ENCODE measurements at regions not wholly inside any gene's neighbourhood (a gene's known extent, or its start where the extent isn't known, plus 50 kb on each side); places are given as distances from the start of the nearest gene placed in this dataset.
"Not testable (repeated sequence)": the region's sequence is repeated elsewhere in the genome, so short reads cannot be mapped to it uniquely, and the experiment has no call there.

DNA sequence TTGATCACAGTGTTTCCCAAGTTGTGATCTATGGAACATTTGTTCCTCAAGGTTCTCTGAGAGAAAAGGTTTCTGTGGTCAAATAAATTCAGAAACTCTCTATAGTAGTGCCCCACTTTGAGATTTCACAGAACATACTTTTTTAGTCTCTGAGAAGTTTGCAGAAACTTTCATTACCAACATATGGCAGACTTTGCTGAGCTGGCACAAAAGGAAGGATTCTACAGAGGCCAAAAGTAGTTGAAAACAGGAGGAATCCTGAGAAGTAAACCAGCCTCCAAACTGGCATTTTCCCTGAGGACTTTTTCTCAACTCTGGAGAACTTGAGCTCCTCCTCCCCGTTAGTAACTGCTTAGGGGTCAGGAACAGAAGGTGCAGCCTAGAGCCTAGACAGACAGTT lies 117.8 kb upstream of the ESX1 start:
- DNase-seq, result no peak

DNA sequence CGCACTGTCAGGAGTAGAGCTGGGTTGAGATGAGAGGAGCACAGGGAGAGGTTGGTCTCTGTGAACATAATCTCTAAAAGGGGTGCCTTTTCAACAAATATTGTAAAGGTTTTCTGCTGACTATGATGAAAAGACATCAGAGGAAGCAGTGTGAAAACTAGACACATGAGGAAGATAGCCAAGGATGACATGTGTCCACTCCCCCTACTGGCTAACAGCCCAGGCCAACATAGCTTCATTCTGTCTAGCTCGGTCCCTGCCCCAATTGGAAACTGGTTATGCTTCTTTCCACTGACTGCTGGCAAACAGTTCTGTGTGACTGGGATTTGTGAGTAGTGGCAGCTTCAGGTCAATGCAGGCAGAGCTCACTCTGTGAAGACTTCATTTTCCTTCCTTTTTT lies 115.4 kb upstream of the ESX1 start:
- DNase-seq, result no peak

DNA sequence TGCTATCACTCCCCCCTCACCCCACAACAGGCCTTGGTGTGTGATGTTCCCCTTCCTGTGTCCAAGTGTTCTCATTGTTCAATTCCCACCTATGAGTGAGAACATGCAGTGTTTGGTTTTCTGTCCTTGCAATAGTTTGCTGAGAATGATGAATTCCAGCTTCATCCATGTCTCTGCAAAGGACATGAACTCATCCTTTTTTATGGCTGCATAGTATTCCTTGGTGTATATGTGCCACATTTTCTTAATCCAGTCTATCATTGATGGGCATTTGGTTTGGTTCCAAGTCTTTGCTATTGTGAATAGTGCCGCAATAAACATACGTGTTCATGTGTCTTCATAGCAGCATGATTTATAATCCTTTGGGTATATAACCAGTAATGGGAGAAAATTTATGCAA lies 106.0 kb upstream of the ESX1 start:
- not testable (repeated sequence) for DNase-seq

DNA sequence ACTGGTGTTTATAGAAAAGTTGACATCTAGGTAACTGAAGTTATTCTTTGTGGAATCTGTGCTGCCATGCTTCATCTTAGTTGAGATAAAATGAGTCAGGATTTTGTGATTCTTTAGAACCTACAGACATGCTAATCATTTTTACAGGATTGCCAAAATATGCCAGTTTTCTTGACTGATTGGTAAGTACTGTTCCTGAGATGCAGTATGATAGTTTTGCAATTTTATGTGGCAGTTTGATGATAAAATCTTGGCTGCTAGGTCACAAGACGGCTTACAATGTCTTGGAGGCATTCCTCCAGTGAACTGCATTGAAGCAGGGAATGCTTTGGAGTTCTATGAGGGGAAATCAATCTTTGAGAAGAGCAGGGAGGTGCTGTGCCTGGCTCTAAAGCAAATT lies 104.4 kb upstream of the ESX1 start:
- DNase-seq, result no peak

DNA sequence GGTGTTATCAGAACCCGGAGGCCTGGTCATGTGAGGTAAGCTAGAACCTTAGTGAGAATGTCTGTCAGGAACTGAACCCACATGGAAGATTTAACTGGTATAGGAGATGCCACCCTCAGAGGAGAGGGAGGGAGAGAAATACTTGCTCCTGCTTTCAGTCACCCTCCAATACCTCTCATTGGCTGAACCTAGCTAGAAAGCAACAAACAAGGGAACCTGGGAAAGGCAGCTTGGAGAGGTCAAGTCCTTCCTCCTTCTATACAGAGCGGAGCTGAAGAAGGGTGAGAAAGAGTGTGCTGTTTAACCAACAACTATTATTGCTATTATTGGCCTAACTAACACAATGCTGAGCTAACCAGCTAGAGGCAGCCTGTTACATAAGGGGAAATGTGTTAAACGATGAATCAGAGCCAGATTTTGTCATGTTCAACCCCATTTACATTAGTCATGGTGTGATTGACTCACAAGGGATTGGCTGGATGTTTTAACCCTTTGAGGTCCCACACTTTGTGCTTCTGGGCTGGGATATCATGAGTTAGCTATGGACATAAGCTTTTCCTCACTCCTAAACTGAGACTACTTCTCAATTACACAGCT lies 96.5 kb upstream of the ESX1 start:
- DNase-seq, result no peak

DNA sequence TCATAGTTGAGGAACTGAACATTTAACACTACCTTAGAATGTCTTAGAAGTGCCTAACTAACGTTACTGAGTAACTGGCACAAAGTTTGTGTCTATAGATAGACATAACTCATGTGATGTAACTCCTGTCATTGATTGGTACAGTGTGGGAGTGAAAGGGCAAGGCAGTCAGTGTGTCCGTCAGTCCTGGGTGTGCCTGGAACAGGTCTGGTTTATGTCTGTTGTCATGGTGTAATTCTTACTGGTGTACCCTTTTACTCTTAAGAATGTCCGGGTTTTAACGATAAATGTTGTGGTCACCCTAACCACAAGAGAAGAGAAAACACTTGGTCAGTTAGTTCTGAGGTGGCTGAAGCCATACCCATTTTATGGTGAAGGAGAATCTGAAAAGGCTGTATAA lies 93.1 kb upstream of the ESX1 start:
- no peak for DNase-seq

DNA sequence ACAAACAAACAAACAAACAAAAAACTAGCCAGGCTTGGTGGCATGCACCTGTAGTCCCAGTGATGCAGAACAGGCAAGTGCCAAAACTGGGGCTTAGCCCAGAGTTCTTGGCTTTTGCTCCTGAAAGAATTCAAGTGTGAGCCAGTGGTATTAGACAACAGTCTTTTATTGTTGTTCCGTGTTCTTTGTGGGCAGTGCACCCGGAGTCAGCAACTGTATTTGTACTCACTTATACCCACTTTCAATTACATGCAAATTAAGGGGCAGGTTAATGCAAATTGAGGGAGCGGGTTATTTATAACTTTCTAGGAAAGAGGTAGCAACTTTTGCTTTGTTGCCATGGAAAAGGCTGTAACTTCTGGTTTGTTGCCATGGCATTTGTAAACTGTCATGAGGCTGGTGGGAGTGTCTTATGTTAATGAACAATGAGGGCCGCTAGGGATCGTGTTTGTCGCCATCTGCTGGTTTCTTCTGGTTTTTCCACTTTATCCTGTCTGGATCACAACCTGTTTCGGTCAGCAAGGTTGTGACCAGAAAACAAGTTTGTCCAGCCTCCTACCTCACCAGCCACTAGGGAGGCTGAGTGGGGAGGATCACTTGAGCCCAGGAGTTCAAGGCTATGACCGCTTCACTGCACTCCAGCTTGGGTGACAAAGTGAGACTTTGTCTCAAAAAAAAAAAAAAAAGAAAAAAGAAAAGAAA lies 88.8 kb upstream of the ESX1 start:
- peak in 3 of 5 experiments; percentile 3 to 54 (median 5) for DNase-seq

DNA sequence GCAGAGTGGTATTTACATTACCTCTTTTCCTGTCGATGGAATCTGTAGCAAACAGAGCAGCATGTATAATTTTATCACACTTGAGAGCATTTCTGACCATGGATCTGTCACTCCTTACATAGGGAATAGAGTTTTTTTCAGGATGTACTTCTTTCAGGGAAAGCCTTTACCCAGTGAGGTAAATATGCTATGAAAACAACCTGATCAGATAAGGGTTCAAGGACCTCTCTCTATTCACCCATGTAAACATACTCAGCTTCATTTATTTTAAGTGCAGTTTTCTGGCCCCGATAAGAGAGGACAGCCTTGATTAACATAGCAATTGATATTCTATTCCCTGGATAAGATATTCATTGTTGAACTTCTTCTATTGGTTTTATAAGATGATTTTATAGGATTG lies 87.3 kb upstream of the ESX1 start:
- no peak for DNase-seq

DNA sequence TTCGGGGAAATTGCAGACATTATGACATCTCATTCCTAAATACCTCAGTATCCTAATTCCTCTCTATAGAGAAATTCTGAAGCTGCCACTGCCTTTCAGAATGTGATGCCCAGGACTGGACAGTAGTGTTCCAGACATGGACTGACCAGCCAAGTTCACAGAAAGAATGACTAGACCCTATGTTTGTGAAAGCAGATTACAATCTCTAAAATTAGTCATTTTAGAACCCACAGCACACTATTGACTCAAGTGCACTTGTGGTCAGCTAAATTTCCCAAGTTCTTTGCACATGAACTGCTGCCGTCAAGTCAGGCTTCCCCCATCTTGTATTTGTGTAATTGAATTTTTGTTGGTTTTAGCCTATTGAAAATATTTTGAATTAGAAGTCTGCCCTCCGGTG lies 81.0 kb upstream of the ESX1 start:
- DNase-seq, result peak in 1 of 5 experiments; percentile 9

DNA sequence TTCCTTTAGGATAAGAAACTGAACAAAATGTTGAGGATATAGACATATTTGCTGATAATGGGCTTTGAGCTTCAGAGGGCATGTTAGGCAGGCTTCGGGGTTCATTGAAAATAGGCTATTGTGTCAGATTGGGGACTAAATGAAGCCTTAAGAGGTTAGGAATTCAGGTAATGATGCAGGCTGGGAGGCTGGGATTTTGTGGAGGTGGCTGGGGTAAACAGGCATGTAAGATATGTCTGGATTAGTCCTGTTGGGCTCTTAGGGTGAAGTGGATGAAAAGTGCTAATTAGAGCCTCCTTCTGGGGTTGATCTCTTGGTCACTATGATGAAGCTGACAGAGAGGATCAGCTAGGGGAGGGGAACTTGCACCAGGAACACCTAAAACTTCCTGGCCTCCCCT lies 80.2 kb upstream of the ESX1 start:
- no peak for DNase-seq

DNA sequence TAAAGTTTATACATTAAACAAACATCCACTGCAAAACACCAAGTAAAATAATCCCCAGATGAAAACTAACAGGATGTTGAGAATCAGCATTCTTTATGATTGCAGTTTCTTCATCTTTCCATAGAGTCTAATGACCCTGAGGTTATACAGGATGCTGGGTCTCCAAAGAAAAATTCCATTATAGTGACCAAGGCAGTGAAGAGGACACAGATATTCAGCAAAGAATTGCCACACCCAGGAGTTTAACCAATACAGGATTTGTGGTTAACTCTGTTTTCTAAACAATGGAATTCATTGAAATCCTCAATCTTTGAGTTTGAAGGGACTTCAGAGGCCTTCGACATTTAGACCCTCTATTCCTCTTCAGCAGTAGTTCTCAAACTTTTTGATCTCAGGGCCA lies 76.2 kb upstream of the ESX1 start:
- no peak for DNase-seq

DNA sequence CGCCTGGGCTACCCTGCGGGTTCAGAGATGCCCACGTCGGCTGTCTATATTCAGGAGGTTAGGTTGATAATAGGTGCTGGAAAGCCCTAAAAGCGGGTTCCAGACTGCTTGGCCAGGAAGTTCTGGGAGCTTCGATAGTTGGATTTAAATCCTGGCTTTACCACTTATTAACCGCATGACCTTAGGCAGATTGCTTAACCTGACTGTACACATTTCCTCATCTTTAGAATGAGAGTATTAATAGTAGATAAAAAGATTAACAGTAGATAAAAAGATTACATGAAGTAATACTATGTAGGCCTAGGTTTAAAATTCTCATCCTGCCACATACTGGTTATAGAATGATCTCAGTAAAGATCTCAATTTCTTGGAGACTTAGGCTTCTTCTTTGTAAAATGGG lies 75.0 kb upstream of the ESX1 start:
- no peak for DNase-seq

DNA sequence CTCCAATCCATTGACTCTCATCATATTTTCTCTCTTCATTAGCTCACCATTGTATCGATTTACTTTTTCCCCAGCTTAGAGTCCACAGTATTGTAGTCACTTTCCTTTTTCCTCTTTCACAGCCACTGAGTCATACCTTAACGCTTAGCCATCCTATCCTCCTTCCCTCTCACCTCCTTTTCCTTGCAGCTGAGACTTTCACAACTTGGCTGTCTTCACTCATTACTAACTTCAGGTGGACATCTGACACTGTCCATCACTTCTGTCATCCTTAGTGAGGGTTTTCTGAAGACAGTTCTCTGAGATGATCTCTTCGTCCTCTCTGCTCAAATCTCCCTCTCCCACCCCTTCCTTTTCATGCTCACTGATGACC lies 70.5 kb upstream of the ESX1 start:
- DNase-seq, result no peak

DNA sequence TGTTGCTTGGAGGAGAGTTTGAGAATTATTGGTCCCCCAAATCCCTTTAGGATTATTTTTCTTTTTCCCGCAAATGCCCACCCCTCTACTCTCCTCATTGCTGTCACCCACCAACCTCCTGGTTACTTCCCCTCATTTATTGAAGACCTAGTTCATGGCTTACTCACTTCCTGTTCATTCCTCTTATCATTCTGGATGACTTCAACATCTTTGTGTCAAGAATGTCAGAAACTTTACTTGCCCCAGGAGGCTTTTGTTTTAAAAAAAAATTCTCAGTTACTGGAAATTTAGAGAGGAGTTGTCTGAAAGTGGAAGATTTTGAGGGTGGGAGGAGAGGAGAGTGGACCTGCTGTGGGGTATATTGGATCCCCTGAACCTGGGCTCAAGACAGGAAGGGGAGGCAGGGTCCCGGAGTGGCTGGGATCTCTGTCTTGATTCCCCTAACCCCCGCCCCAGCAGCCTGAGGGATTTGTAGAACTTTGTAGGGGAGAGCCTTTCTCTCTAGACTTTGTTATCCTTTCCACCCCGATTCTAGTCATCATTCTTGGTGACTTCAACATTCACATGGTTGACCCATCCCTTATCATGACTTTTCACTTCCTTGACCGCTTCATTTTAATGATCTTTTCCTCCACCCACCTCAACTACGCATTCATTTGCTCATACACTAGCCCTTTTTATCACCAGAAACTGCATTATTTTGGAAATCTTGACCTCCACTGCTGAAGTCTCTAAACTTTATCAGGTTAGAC lies 69.9 kb upstream of the ESX1 start:
- DNase-seq, result no peak

DNA sequence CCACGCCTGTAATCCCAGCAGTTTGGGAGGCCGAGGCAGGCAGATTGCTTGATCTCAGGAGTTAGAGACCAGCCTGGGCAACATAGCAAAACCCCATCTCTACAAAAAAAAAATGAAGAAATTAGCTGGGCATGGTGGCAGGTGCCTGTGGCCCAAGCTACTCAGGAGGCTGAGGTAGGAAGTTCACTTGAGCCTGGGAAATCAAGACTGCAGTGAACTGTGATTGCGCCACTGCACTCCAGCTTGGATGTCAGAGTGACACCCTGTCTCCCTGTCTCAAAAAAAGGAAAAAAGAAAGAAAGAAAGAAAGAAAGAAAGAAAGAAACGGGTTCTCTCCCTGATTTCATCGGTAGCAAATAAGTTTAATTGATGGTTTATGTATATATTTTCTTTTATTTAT lies 64.6 kb upstream of the ESX1 start:
- no peak for DNase-seq

DNA sequence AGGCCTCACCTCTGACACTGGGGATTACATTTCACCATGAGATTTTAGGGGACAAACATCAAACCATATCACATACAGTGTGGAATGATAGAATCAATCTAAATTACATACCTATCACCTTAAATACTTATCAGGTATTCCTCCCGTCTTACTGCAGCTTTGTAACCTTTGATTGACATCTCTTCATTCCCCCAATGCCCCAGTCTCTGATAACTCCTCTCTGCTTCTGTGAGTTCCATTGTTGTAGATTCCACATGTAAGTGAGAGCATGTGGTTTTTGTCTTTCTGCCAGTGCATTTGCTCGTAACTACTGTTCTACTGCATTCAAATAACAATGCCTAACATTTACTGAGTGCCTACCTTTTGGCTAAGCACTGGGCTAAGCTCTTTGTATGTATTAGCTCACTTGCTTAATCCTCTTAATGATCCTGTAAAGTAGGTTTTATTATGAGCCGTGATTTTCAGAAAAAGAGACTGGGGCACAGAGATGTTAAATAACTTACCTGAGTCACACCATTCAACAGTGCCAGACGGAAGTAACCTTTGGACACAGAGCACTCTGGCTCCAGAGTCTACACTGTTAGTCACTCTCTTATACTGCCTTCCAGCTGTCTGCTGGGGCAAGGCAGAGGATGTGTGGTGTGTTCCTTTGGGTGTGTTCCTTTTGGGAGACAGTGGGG lies 63.7 kb upstream of the ESX1 start:
- DNase-seq, result no peak

DNA sequence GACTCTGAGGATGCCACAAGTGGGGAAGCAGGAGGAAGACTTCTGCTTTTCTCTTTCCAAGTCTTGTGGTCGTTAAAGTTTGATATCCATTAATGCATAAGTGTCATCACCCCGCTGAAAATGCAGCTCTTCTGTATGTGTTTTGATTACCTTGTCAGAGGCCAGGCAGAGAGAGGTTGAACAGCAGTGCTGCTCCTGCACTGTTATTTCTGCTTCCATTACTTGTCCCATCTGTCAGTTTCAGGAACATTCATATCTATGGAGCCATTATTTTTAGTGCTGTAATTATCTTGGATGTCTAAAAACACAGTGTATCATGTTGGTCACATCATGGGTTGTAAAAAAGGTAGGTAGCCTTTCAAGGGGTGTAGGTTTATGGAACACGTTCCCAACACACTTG lies 62.0 kb upstream of the ESX1 start:
- no peak for DNase-seq

DNA sequence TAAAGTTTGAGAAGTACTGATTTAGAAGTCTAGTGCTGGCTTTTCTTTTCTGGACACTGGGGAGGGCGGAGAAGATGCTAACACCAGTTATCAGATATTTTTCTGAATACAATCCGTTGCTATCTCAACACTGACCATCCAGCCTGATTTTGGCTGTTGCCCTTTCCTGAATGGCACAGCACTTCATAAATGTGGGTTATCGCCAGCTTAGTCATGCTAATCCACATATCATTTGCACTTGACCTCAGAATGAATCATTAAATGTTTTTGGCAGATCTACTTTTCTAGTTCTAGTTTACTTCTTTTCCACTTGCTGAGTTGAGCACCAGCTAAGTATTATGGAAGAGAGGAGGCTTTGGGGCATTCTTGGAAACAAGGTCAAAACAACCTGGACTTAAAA lies 60.8 kb upstream of the ESX1 start:
- DNase-seq, result no peak

DNA sequence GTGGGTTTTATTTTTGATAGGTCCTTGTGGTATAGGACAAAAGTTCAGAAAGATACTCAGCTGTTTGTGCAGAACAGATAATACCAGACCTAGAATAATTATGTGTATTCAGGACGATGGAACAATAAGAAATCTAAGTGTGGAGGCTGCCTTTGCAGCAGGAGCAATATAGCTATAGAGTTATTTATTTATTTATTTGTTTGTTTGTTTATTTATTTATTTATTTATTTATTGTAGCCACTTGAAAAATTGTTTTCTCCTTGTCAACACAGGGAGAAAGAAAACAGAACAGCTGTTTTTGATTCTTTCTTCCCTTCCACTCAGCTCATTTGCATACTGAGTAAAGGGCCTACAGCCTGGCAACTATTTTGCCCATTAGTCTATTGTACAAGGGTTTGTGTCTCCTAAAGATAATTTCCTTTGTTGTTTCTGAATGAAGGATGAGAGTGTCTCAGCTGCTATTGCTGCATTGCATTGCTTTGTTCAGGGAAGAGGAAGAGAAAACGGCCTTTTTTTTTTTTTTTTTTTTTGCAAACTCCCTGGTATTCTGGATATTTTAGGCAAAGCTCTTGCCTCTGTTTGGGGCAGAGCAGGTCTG lies 56.0 kb upstream of the ESX1 start:
- no peak for DNase-seq

DNA sequence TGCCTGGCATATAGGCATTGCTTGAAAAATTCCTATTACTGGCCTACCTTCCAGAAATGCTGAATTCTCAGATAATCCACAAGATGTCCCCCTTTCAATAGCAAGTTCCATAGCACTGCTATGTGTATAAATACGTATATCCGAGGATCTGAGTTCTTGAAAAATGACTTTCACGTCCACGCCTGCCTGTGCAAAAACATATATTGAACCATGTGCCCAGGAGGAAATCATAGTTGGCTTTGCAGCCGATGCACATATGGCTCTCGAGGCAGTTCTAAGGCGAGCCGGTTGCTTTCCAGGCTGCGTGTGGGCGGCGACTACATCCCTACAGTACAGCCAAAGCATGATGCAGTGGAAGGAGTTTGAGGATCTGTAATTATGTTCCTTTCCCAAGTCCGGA lies 55.4 kb upstream of the ESX1 start:
- DNase-seq, result no peak

DNA sequence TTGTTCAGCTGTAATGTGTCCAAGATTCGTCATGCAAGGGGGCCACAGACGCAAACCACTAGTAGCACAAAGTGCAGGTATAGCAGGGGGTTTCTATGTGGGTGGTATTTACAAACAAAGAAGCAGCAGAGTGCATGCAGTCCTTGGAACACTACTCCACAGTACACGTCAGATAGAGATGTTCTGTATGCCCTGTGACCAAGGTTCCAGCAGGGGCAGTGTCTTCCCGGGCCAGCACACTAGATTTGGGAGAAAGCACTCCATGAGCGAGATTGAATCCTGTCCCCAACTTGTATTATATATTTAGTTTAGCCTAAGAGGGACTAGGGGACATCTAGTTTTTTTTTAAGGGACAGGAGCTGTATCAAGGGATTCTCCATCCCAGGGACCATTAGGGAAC lies 54.4 kb upstream of the ESX1 start:
- DNase-seq, result no peak

DNA sequence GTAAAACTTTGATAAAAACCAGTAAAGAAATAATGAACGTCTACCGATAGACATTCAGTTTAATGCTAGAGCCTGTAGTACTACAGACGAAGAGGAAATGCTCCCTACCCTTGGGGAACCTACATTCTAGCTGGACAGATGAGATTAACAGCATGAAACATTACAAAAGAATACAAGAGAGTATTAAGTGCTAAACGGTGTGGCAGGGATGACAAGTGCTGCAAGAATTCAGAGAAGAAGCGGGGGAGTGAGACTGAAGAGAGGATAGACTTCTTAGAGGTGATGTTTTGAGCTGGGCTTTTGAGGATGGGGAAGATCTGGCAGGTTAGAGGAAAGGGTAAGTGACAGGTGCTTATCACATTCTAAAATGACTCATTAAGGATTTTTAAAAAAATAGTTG lies 52.6 kb upstream of the ESX1 start:
- DNase-seq, result no peak

DNA sequence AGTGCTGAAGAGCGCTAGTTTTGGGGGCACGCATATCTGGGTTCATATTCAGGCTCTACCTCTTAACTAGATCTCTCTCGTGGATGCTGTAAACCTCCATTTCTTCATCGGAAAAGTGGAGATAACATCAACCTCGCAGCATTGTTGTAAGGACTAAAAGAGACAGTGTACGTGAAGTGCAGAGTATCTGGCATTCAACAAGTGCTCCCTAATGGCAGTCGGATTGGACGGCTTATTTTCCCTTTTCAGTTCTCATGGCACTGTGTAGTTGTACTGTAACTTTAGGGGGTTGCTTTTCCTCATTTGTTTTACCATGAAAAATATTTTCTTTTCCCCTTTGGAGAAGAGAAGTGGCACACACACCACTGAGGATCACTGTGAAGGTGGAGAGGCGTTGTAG lies 51.4 kb upstream of the ESX1 start:
- DNase-seq, result no peak

Measured in T-helper 2 cell (primary cell).